ENCODE measurements at regions not wholly inside any gene's neighbourhood (a gene's known extent, or its start where the extent isn't known, plus 50 kb on each side); places are given as distances from the start of the nearest gene placed in this dataset.
"Not testable (repeated sequence)": the region's sequence is repeated elsewhere in the genome, so short reads cannot be mapped to it uniquely, and the experiment has no call there.

DNA sequence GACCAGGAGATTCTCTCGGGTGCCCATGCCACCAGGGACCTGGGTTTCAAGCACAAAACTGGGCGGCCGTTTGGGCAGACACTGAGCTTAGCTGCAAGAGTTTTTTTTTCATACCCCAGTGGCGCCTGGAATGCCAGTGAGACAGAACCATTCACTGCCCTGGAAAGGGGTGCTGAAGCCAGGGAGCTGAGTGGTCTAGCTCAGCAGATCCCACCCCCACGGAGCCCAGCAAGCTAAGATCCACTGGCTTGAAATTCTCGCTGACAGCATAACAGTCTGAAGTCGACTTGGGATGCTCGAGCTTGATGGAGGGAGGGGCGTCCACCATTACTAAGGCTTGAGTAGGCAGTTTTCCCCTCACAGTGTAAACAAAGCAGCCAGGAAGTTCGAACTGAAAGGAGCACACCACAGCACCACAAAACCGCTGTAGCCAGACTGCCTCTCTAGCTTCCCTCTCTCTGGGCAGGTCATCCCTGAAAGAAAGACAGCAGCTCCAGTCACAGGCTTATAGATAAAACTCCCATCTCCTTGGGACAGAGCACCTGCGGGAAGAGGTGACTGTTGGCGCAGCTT, 157.7 kb downstream of the GIPC2 start:
- H3K9me3 ChIP-seq (ENCODE audit: control insufficient read depth, insufficient read depth, low read depth, low read length); H3K4me3 ChIP-seq (ENCODE audit: low read depth, low read length); H3K27ac ChIP-seq (ENCODE audit: extremely low read depth, low read depth, low read length); POLR2A ChIA-PET; H3K36me3 ChIP-seq (ENCODE audit: control insufficient read depth in 2 of 2, insufficient read depth in 1 of 2, low read length in 2 of 2); CTCF ChIA-PET; H3K4me1 ChIP-seq (ENCODE audit: control insufficient read depth, insufficient read depth, low read length): not testable (repeated sequence)
- peak; percentile 89 for TF ChIP-seq PRDM10 (tag by site-specific recombination; IDR thresholded peaks at IDR 0.05)

DNA sequence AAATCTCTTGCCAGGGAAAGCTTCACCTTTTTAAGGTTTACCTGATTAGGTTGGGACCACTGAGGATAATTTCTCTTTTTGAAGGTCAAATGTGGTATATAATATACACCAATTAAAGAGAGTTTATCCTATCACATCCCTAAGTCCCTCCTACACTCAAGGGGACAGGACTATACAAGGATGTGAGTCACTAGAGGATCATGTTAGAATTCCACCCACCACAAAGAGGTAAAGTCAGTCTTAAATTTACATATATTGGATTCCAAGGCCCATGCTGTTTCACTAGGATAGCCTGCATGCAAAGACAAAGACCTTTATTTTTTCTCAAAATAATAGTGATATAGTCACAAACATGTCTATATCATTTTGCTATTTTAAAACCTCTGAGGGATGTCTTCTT, 164.4 kb downstream of the GIPC2 start:
- TF ChIP-seq MYNN (tag by site-specific recombination; IDR thresholded peaks at IDR 0.05; ENCODE audit: borderline replicate concordance) (no peak), BCL11A (tag by site-specific recombination; IDR thresholded peaks at IDR 0.05; ENCODE audit: low read depth) (no peak), ZNF354C (tag by site-specific recombination; IDR thresholded peaks at IDR 0.05; ENCODE audit: borderline replicate concordance, low read depth) (no peak), ZNF549 (tag by site-specific recombination; IDR thresholded peaks at IDR 0.05) (no peak), ZNF701 (tag by site-specific recombination; IDR thresholded peaks at IDR 0.05) (no peak), KLF10 (tag by site-specific recombination; IDR thresholded peaks at IDR 0.05) (no peak), ZNF600 (tag by site-specific recombination; IDR thresholded peaks at IDR 0.05) (no peak), ZFP69B (tag by site-specific recombination; IDR thresholded peaks at IDR 0.05) (no peak), SETDB1 (IDR thresholded peaks at IDR 0.05; ENCODE audit: insufficient read length, low read length) (no peak), ZNF529 (tag by site-specific recombination; IDR thresholded peaks at IDR 0.05; ENCODE audit: insufficient replicate concordance) (no peak), SALL2 (tag by site-specific recombination; IDR thresholded peaks at IDR 0.05; ENCODE audit: borderline replicate concordance) (no peak), ZNF48 (tag by site-specific recombination; IDR thresholded peaks at IDR 0.05) (no peak), HIC1 (tag by site-specific recombination; IDR thresholded peaks at IDR 0.05) (no peak), MZF1 (tag by site-specific recombination; IDR thresholded peaks at IDR 0.05; ENCODE audit: borderline replicate concordance) (no peak), ZNF184 (tag by site-specific recombination; IDR thresholded peaks at IDR 0.05) (no peak), ZNF23 (tag by site-specific recombination; IDR thresholded peaks at IDR 0.05; ENCODE audit: borderline replicate concordance) (no peak)
- H3K27ac ChIP-seq (ENCODE audit: extremely low read depth, low read depth, low read length), result no peak overlapping the region
- POLR2A ChIA-PET, result no interaction called here
- CTCF ChIA-PET, result no interaction called here
- H3K4me3 ChIP-seq (ENCODE audit: low read depth, low read length), result no peak overlapping the region
- H3K4me1 ChIP-seq (ENCODE audit: control insufficient read depth, insufficient read depth, low read length), result no peaks in the 10 kb centered on the region
- no peaks in the 10 kb centered on the region for H3K9me3 ChIP-seq (ENCODE audit: control insufficient read depth, insufficient read depth, low read depth, low read length)
- H3K36me3 ChIP-seq (ENCODE audit: control insufficient read depth in 2 of 2, insufficient read depth in 1 of 2, low read length in 2 of 2), result no peaks in the 10 kb centered on the region

Measured in HEK293 (cell line).